PFSK-1 (cell line): ENCODE measurements at regions not wholly inside any gene's neighbourhood (a gene's known extent, or its start where the extent isn't known, plus 50 kb on each side); places are given as distances from the start of the nearest gene placed in this dataset.

ENCODE experiments used
- FOXP2 ChIP-seq: optimal IDR thresholded peaks from 2 replicates; pipeline ENCODE3; 2011; ENCODE audit warnings: borderline replicate concordance, control low read depth, inconsistent platforms; ENCODE audit not compliant: insufficient read depth; ENCODE audit errors: extremely low read length, extremely low read depth
- POLR2AphosphoS5 ChIP-seq: IDR thresholded peaks from 2 replicates; pipeline ENCODE4 v1.6.1; 2012; ENCODE audit warnings: low read depth, mild to moderate bottlenecking, control low read depth, low read length, moderate library complexity
- REST ChIP-seq, 2 experiments: IDR thresholded peaks; 2 replicates each; pipeline versions ENCODE4 v1.6.1 to v1.8.0; 2011 to 2012; ENCODE audit warnings: low read depth in 2 of 2, low read length in 2 of 2, control low read depth in 1 of 2, inconsistent platforms in 1 of 2, mild to moderate bottlenecking in 1 of 2, moderate library complexity in 1 of 2; ENCODE audit not compliant: insufficient read depth in 1 of 2
- TAF1 ChIP-seq: IDR thresholded peaks from 2 replicates; pipeline ENCODE4 v1.6.1; 2012; ENCODE audit warnings: low read length, control low read depth, borderline replicate concordance; ENCODE audit not compliant: insufficient read depth

- TF ChIP-seq POLR2AphosphoS5 (no peak), TAF1 (no peak), REST (IDR thresholded peaks at IDR 0.05; ENCODE audit: insufficient read depth in 1 of 2, low read depth in 2 of 2, low read length in 2 of 2) (no peak), FOXP2 (no peak)
These were observed 427.0 kb downstream of the UQCRFS1 start for GRCh38 chr19:28785971-28786370.
